HG03442 (cell line): ENCODE measurements at regions not wholly inside any gene's neighbourhood (a gene's known extent, or its start where the extent isn't known, plus 50 kb on each side); places are given as distances from the start of the nearest gene placed in this dataset.

Experiments
- ATAC-seq: cut with Tn5 transposase; IDR thresholded peaks from one replicate; pipeline ENCODE4 v1.9.1; 2021; ENCODE audit warnings: mild to moderate bottlenecking, moderate library complexity; ENCODE audit not compliant: unreplicated experiment

DNA sequence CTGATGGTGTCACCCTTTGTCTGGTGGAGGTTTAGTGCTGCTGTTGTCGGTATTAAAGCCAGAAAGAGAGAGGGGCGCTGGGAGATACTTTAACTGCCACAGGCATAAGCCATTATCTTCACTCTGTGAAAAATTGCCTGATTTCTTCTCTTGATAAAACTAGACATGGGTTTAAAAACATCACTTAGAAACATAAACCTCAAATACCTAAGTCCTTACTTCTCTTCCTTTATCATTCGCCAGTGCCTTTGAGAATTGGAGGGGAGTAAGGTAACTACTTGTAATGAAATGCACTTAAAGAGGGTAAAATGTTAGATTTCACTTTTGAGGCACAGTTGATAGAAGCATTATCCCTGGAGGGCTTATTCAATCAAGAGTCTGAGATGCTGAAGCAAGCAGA, 434.5 kb downstream of the OLFM4 start:
- ATAC-seq = no peak

GRCh38 chr13:53466576-53466975, 438.0 kb downstream of the OLFM4 start:
- no peak for ATAC-seq

- ATAC-seq = no peak
Measured at GRCh38 chr13:53473397-53473796, 444.8 kb downstream of the OLFM4 start.

- no peak for ATAC-seq
Measured at GRCh38 chr13:53474878-53475277, 446.3 kb downstream of the OLFM4 start.

DNA sequence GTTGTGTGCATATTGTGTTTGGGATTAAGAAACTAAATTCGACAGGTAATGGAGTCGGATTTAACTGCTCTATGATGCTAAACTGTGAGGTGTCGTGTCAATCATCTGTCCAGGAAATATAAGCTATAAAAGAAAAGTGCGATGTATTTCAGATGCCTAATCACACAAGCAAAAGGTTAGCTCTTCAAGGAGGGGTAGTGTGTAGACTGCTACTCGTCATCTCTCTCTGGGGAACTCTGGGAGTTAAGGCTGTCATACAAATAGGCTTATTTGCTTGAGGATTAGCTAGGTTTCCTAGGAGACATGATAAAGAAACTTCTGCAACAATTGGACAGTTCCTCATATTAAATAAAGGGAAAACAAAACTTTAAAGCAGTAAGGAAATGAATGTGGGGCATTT, 462.1 kb downstream of the OLFM4 start:
- ATAC-seq = no peak

- no peak for ATAC-seq
Measured at GRCh38 chr13:53494406-53494805, 465.8 kb downstream of the OLFM4 start.

DNA sequence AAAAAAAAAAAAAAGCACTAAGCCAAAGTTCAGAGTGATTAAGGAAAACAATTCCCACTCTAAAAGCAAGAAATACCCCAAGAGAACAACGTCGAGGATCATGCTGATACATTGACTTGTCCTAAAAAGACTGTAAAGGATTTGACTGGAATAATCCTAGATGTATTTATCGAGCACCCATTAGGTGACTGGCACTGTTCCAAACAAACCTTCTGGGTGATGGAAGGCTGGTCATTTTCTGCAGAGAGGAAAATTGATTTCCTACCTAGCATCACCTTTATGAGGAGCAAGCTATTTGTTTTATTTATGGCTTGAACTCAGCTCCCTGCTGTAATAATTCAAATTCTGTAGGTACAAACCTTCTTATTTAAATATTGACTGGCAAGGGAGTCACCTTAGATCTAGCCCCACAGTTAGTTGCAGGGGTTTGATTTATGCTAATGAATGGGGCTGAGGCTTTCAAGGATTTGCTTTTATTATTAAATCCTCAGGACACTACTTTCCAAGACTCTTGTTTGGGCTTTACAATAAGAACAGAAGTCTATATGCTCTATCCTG, 471.0 kb downstream of the OLFM4 start:
- no peak for ATAC-seq

DNA sequence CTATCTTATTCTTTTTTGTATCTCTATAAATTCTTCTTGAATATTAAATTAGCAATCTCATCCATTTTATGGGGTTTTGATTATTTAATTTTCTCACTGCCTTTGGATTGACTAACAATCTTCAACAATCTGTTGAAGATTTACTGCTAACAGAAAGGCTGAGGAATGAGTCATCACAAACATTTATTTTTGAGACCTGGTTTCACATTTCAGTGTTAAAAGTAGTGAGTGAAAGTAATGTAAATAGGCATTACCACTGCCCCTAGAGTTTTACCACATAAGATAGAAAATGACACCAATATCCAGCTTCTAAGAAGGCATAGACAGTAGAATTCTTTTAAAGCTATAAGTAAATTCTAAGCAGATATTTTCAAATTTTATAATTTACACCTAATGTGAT, 472.8 kb downstream of the OLFM4 start:
- peak; percentile 80 for ATAC-seq

GRCh38 chr13:53507741-53508140, 479.1 kb downstream of the OLFM4 start:
- ATAC-seq = no peak

- ATAC-seq = no peak
Measured at GRCh38 chr13:53512635-53513034, 484.0 kb downstream of the OLFM4 start.

- ATAC-seq = no peak
Measured at GRCh38 chr13:53513226-53513625, 484.6 kb downstream of the OLFM4 start.

DNA sequence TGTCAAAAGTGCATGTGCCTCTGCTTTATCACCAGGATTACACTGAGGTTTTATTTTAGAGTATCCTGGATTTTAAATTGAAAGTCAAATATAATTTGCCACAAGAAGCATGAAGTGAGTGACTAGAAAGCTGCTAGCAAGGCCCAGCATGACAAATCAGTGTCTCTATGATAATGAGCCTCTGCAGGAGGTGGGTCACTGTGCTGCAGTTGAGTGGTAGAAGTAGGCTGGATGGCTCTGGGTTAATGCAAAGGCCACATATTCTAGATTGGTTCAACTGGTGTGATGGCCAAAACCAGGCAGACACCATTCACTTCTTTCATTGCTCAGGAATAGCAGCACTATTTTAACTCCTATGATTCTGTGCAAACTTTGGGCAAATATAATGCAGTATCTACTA, 491.5 kb downstream of the OLFM4 start:
- no peak for ATAC-seq

DNA sequence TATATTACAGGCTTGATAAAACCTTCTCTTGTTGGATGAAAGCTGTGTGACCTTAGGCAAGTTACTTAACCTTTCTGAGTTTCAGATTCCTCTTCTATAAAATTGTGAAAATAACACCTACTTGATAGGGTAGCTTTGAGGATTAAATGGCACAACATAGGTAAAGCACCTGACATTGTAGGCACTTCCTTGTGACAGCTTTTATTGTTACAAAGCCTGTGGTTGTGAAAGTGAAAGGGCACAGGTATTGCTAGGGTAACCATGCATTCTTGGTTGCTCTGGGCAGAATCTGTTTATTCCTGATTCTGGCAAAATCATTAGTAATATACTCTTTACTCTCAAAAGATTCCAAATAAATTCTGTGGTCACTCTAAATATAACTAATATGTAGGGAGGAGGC, 493.4 kb downstream of the OLFM4 start:
- ATAC-seq = no peak

GRCh38 chr13:53537586-53537985, 509.0 kb downstream of the OLFM4 start:
- no peak for ATAC-seq

GRCh38 chr13:53545340-53545941, 516.8 kb downstream of the OLFM4 start:
- ATAC-seq = no peak

- ATAC-seq = no peak
Measured at GRCh38 chr13:53560556-53560955, 531.9 kb downstream of the OLFM4 start.

DNA sequence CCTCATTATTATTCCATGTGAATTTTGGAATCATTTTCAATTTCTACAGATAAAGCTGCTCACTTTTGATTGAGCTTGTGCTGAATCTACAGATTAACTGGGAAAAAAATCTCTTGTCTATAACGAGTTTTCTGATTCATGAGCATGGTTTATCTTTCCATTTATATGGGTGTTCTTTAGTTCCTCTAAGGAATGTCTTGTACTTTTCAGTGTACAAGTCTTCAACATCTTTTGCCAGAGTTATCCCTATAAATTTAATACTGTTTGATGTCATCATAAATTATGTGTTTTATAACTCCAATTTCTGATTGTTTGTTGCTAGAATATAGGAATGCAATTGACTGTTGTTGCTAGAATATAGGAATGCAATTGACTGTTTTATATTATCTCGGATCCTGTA, 533.8 kb downstream of the OLFM4 start:
- no peak for ATAC-seq

DNA sequence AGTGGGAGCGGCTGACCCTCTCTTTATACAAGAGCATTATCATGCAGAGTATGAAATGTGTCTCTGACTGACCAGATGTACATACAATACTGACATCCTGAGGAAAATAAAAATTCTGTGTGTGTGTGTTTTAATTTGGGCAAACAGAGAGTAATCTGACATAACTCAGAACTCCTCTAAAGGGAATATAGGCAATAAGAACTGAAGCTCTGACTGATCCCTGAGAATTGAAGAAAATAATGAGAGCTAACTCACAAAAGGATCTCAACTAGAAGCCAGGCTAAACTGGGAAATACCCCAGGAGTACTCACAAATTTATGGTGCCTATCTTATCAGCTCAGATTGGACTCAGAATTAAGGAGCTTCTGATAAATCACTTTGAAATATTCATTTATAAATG, 539.9 kb downstream of the OLFM4 start:
- no peak for ATAC-seq

- no peak for ATAC-seq
Measured at GRCh38 chr13:53569453-53569852, 540.8 kb downstream of the OLFM4 start.

DNA sequence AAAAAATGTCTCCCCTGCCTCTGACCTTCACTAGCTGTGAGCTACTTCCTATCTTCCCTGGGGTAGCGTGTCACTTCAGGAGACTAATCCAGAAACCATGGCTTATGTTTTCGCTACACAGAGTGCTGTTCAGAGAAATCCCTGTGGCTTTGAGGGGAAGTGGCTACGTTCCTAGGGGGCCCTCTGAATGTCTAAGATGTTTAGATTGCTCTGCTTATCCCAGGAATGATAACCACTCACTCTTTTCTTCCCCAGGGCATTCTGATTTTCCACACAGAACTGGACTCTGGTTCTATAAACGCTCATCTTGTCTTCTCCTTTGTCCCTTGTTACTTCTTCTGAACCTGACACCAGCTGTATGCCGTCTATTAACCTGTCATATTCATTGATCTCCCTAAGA, 572.5 kb downstream of the OLFM4 start:
- ATAC-seq = no peak

- ATAC-seq = no peak
Measured at GRCh38 chr13:53605326-53605725, 576.7 kb downstream of the OLFM4 start.

- no peak for ATAC-seq
Measured at GRCh38 chr13:53612200-53612599, 583.6 kb downstream of the OLFM4 start.

DNA sequence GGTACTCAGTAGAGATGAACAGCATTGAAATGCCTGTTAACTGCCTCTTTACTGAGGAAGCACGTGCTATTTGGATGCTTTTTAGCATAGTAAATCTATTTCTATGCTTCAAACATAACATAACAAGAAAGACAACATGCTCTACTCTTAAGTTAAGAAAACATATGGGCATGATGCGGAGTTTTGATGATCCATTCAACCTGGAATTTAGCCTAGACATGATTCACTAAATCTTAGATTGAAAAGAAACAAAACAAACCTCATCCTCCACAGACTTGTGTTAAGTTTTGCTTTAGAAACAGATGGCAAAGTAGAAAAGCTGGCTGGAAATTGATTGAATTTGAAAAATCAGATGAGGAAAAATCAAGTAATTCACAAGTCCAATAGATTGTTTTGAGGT, 593.8 kb downstream of the OLFM4 start:
- no peak for ATAC-seq
